DOHH2 (cell line): ENCODE measurements at regions not wholly inside any gene's neighbourhood (a gene's known extent, or its start where the extent isn't known, plus 50 kb on each side); places are given as distances from the start of the nearest gene placed in this dataset.

Experiments
- EZH2phosphoT487 ChIP-seq: fragments of 200-600 bp; sonication (generic); IDR thresholded peaks from 2 replicates; pipeline ENCODE4 v1.6.1; 2017; ENCODE audit warnings: borderline replicate concordance, mild to moderate bottlenecking, antibody characterized with exemption, low read length, moderate library complexity, mixed read lengths
- TF ChIP-seq, protein P1 (sequence below): fragments of 200-600 bp; sonication (generic); IDR thresholded peaks from one replicate; pipeline ENCODE4 v1.5.1; 2014; ENCODE audit warnings: antibody characterized with exemption, mild to moderate bottlenecking, low read depth, low read length; ENCODE audit not compliant: poor library complexity, severe bottlenecking

- TF ChIP-seq, protein P1, sequence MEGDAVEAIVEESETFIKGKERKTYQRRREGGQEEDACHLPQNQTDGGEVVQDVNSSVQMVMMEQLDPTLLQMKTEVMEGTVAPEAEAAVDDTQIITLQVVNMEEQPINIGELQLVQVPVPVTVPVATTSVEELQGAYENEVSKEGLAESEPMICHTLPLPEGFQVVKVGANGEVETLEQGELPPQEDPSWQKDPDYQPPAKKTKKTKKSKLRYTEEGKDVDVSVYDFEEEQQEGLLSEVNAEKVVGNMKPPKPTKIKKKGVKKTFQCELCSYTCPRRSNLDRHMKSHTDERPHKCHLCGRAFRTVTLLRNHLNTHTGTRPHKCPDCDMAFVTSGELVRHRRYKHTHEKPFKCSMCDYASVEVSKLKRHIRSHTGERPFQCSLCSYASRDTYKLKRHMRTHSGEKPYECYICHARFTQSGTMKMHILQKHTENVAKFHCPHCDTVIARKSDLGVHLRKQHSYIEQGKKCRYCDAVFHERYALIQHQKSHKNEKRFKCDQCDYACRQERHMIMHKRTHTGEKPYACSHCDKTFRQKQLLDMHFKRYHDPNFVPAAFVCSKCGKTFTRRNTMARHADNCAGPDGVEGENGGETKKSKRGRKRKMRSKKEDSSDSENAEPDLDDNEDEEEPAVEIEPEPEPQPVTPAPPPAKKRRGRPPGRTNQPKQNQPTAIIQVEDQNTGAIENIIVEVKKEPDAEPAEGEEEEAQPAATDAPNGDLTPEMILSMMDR, result no peak
- TF ChIP-seq EZH2phosphoT487, result no peak
Measured at GRCh38 chr17:79330229-79330628, 255.6 kb downstream of the ENGASE start.
